Uterus (tissue), 2 donors: ENCODE measurements at regions not wholly inside any gene's neighbourhood (a gene's known extent, or its start where the extent isn't known, plus 50 kb on each side); places are given as distances from the start of the nearest gene placed in this dataset.

Source experiments
- CTCF ChIP-seq, 4 experiments: fragments of 200-600 bp in 2 of 4; fragments of 450-650 bp in 2 of 4; sonication (generic) in 2 of 4; IDR thresholded peaks; one replicate each; pipeline ENCODE4 v1.5.1; 2016 to 2019; ENCODE audit warnings: antibody characterized with exemption in 4 of 4, mild to moderate bottlenecking in 2 of 4, moderate library complexity in 1 of 4
- POLR2A ChIP-seq, 2 donors: fragments of 450-650 bp; IDR thresholded peaks; one replicate each; pipeline ENCODE4 v1.6.1; 2016; ENCODE audit warnings: antibody characterized with exemption in 2 of 2, mild to moderate bottlenecking in 1 of 2, moderate library complexity in 1 of 2

GRCh38 chr21:25412100-25412499 is 195.2 kb downstream of the MRPL39 start:
- no peak for TF ChIP-seq CTCF (IDR thresholded peaks at IDR 0.05)
- no peak for TF ChIP-seq POLR2A (IDR thresholded peaks at IDR 0.05)
